Adrenal gland (tissue), 9 donors: ENCODE measurements at regions not wholly inside any gene's neighbourhood (a gene's known extent, or its start where the extent isn't known, plus 50 kb on each side); places are given as distances from the start of the nearest gene placed in this dataset.

Experiments
- DNase-seq, 7 donors: peaks; one replicate each; pipeline ENCODE4 v3.0.0-alpha.2; 2019 to 2020
- H3K27ac ChIP-seq, 5 donors: fragments of 200-600 bp; sonication (generic) in 4 of 5; 1 replicate in 3 of 5; 2 replicates in 2 of 5; pipeline versions ENCODE4 v1.5.1 to v1.8.0; 2016 to 2020; ENCODE audit warnings: mild to moderate bottlenecking in 1 of 5
- H3K27me3 ChIP-seq: fragments of 200-600 bp; 2 replicates; pipeline ENCODE4 v1.8.0; 2021
- H3K36me3 ChIP-seq, 2 donors: fragments of 200-600 bp; replicated peaks in 1 of 2; 1 replicate in 1 of 2; 2 replicates in 1 of 2; pipeline versions ENCODE4 v1.5.1 to v1.8.0; 2018 to 2022
- H3K4me1 ChIP-seq, 2 donors: fragments of 200-600 bp; replicated peaks in 1 of 2; 1 replicate in 1 of 2; 2 replicates in 1 of 2; pipeline versions ENCODE4 v1.5.1 to v1.8.0; 2018 to 2021
- H3K4me3 ChIP-seq, 4 donors: fragments of 200-600 bp; sonication (generic) in 3 of 4; one replicate each; pipeline ENCODE4 v1.5.1; 2016 to 2018
- H3K9me3 ChIP-seq, 3 donors: fragments of 200-600 bp; sonication (generic) in 1 of 3; replicated peaks in 1 of 3; 1 replicate in 2 of 3; 2 replicates in 1 of 3; pipeline versions ENCODE4 v1.5.1 to v1.8.0; 2016 to 2021
- POLR2A ChIP-seq, 2 donors: fragments of 450-650 bp; IDR thresholded peaks; one replicate each; pipeline ENCODE4 v1.6.1; 2017; ENCODE audit warnings: antibody characterized with exemption in 2 of 2, mild to moderate bottlenecking in 2 of 2, moderate library complexity in 1 of 2
- WGBS, 4 donors: extraction: QIAGEN DNeasy Blood & Tissue Kit in 2 of 4; methylation state at CpG; one replicate each; pipeline versions ENCODE4 v1.1.5 to v1.1.7; 2013 to 2017; 5-methylcytosine and 5-hydroxymethylcytosine counted together
- intact Hi-C, 2 donors: fragments of 100-400 bp; cut with DNase I; formaldehyde crosslinking; loops; one replicate each; pipeline versions ENCODE4 v1.14.1 to v1.15.0; 2022 to 2023
- TF ChIP-seq, protein P1 (sequence below), 6 experiments: fragments of 450-650 bp in 4 of 6; fragments of 200-600 bp in 2 of 6; sonication (generic) in 1 of 6; IDR thresholded peaks; 1 replicate in 5 of 6; 2 replicates in 1 of 6; pipeline versions ENCODE4 v1.5.1 to v1.8.0; 2016 to 2021; ENCODE audit warnings: antibody characterized with exemption in 6 of 6, mild to moderate bottlenecking in 2 of 6, moderate library complexity in 1 of 6
- donor health status: healthy with polysubstance abuse.
- donor health status: Bipolar disorder and iron deficiency.
- donor health status: DM: yes; HTN: yes; CAD: no.
- donor health status: DM: no; HTN: no; CAD: no.
- donor health status: DM: no; HTN: no; CAD: no.

DNA sequence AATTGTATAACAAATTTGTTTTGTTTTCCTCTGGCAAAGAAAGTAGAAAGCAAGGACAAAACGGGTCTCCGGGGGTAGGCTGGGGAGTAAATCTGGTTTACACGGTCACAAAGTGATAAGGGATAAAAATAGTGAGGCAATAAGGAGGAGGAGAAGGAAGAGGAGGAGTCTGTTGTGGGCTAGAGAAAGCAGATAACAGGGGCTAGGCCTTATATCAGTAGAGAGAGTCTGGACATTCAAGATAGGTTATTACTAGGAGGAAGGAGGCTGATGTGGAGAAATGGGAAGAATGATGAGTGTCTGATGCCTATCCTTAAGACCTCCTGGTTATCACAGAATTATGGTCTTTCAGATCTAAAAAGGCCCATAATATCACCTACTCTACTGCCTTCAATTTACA, 83.2 kb upstream of the SSTR1 start:
- H3K4me3 ChIP-seq = no peak overlapping the region
- no peaks in the 10 kb centered on the region for H3K4me1 ChIP-seq
- no peak for TF ChIP-seq POLR2A (IDR thresholded peaks at IDR 0.05)
- TF ChIP-seq, protein P1, sequence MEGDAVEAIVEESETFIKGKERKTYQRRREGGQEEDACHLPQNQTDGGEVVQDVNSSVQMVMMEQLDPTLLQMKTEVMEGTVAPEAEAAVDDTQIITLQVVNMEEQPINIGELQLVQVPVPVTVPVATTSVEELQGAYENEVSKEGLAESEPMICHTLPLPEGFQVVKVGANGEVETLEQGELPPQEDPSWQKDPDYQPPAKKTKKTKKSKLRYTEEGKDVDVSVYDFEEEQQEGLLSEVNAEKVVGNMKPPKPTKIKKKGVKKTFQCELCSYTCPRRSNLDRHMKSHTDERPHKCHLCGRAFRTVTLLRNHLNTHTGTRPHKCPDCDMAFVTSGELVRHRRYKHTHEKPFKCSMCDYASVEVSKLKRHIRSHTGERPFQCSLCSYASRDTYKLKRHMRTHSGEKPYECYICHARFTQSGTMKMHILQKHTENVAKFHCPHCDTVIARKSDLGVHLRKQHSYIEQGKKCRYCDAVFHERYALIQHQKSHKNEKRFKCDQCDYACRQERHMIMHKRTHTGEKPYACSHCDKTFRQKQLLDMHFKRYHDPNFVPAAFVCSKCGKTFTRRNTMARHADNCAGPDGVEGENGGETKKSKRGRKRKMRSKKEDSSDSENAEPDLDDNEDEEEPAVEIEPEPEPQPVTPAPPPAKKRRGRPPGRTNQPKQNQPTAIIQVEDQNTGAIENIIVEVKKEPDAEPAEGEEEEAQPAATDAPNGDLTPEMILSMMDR (IDR thresholded peaks at IDR 0.05) = no peak
- WGBS, 4 donors = 16 to 33% (median 23%) methylated on average over 3 of the region's 3 CpGs
- H3K27me3 ChIP-seq = no peaks in the 10 kb centered on the region
- no peaks in the 10 kb centered on the region for H3K9me3 ChIP-seq
- H3K36me3 ChIP-seq = no peaks in the 10 kb centered on the region
- DNase-seq = no peak
- intact Hi-C loops = no loop called here
- H3K27ac ChIP-seq = no peak overlapping the region

DNA sequence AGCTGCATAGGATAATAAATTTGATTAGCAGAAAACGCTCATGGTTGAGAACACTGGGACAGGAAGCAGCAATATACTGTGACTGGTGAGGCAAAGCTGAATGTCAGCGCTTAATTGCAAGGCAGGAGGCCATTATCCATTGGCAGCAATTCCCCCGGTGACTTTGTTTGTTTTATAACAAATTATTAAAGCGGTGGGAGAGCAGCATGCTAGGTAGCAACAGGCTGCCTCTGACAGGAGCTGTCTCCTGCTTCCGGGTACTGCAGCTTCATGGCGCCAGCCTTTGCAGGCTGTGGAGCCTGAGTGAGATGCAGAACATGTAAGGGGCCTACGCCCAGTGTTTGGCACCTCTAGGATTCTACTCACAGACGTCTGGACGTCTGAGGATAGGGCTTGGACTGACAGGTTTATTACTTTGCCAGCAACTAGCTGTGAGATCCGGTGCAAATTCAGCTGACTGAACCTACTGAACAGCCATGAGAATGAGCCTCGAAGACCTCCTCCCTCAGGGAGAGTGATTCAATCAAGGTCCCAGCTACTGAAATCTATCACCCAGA, 82.1 kb upstream of the SSTR1 start:
- no peak for TF ChIP-seq POLR2A (IDR thresholded peaks at IDR 0.05)
- TF ChIP-seq, protein P1 (IDR thresholded peaks at IDR 0.05) = no peak
- H3K36me3 ChIP-seq = no peaks in the 10 kb centered on the region
- DNase-seq = no peak
- H3K9me3 ChIP-seq = no peaks in the 10 kb centered on the region
- H3K4me1 ChIP-seq = no peaks in the 10 kb centered on the region
- WGBS, 4 donors = 43 to 55% (median 45%) methylated on average over 6 to 11 of the region's 11 CpGs
- no peak overlapping the region for H3K4me3 ChIP-seq
- no peak overlapping the region for H3K27ac ChIP-seq
- intact Hi-C loops = no loop called here
- no peaks in the 10 kb centered on the region for H3K27me3 ChIP-seq

DNA sequence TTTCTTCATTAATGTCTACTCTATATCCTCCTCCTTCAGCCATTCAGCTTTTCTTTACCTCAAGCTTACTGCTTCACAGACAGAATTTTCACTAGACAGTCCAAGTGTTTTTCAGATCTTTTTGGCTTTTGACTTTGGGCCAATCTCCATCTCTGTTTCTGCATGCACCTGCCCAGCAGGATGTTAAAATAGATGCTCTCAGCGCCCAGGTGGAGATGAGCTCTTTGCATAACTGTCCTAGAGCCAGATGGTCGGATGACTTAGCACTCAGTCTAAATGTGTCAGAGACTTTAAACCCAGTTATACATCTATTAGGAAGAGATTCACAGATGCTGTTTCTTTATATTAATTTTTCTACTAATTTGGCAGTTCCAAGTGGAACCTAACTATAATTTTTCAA, 80.3 kb upstream of the SSTR1 start:
- TF ChIP-seq, protein P1 (IDR thresholded peaks at IDR 0.05) = no peak
- TF ChIP-seq POLR2A (IDR thresholded peaks at IDR 0.05) = no peak

GRCh38 chr14:38127784-38128183, 79.9 kb upstream of the SSTR1 start:
- H3K4me3 ChIP-seq = no peak overlapping the region
- TF ChIP-seq, protein P1 (IDR thresholded peaks at IDR 0.05) = no peak
- no peak for TF ChIP-seq POLR2A (IDR thresholded peaks at IDR 0.05)
- H3K27me3 ChIP-seq = no peaks in the 10 kb centered on the region
- no peaks in the 10 kb centered on the region for H3K9me3 ChIP-seq
- H3K36me3 ChIP-seq = no peaks in the 10 kb centered on the region
- intact Hi-C loops = no loop called here
- DNase-seq = no peak
- 34 to 78% (median 72%) methylated on average over 2 to 3 of the region's 3 CpGs for WGBS, 4 donors
- no peak overlapping the region for H3K27ac ChIP-seq
- no peaks in the 10 kb centered on the region for H3K4me1 ChIP-seq

More for the DNA sequence above, 80.3 kb upstream of the SSTR1 start:
- H3K27me3 ChIP-seq = no peaks in the 10 kb centered on the region
- no peak overlapping the region for H3K27ac ChIP-seq
- no peak overlapping the region for H3K4me3 ChIP-seq
- no peaks in the 10 kb centered on the region for H3K9me3 ChIP-seq
- no peaks in the 10 kb centered on the region for H3K4me1 ChIP-seq
- 69 to 96% (median 73%) methylated on average over 2 of the region's 2 CpGs for WGBS, 4 donors
- intact Hi-C loops = no loop called here
- no peaks in the 10 kb centered on the region for H3K36me3 ChIP-seq
- DNase-seq = no peak
